ENCODE measurements at regions not wholly inside any gene's neighbourhood (a gene's known extent, or its start where the extent isn't known, plus 50 kb on each side); places are given as distances from the start of the nearest gene placed in this dataset.

- no peak overlapping the region for H2AFZ ChIP-seq (ENCODE audit: low read length)
- DNase-seq (ENCODE audit: low read depth in 1 of 2, low spot score in 2 of 2) (no peak), FAIRE-seq (no peak)
Measured at GRCh38 chr1:172960019-172960418, 90.7 kb downstream of the TNFSF18 start.

More at GRCh38 chr1:172960019-172960418, 90.7 kb downstream of the TNFSF18 start:
- Histone ChIP-seq H2BK5ac (ENCODE audit: low read depth, low read length) (no peak overlapping the region), H4K91ac (replicated peaks; ENCODE audit: insufficient read length, low read length) (no peak overlapping the region), H3K4ac (replicated peaks; ENCODE audit: insufficient read length, low read depth, low read length) (no peak overlapping the region), H2BK20ac (ENCODE audit: low read length) (no peak overlapping the region), H3K9ac (replicated peaks in 1 of 4; ENCODE audit: extremely low read depth in 1 of 4, low read depth in 3 of 4, low read length in 3 of 4) (no peak overlapping the region), H3K23me2 (ENCODE audit: low read depth, low read length) (no peaks in the 10 kb centered on the region; the same call in 1 of the 2 replicates), H2BK120ac (replicated peaks; ENCODE audit: low read depth, low read length) (no peak overlapping the region), H3K4me3 (ENCODE audit: extremely low read depth in 1 of 4, insufficient read depth in 2 of 4, low read depth in 3 of 4, low read length in 4 of 4) (no peak overlapping the region), H3K18ac (ENCODE audit: extremely low read depth, low read length) (no peak overlapping the region), H3K23ac (ENCODE audit: insufficient read length) (no peak overlapping the region), H3K27ac (ENCODE audit: low read depth, low read length) (no peak overlapping the region), H2AK5ac (ENCODE audit: low read depth, low read length) (no peak overlapping the region), H4K8ac (ENCODE audit: extremely low read depth, insufficient read depth, low read length) (no peak overlapping the region), H2BK15ac (ENCODE audit: low read length) (no peak overlapping the region), H3K36me3 (ENCODE audit: control insufficient read depth in 2 of 4, insufficient read depth in 4 of 4, low read length in 3 of 4) (no peaks in the 10 kb centered on the region), H2BK12ac (ENCODE audit: low read depth, low read length) (no peak overlapping the region), H3K79me2 (ENCODE audit: control insufficient read depth in 1 of 2, insufficient read depth in 2 of 2, low read length in 2 of 2) (no peaks in the 10 kb centered on the region), H3K79me1 (ENCODE audit: low read depth, low read length) (no peaks in the 10 kb centered on the region), H3K27me3 (replicated peaks in 1 of 4; ENCODE audit: control insufficient read depth in 3 of 4, extremely low read depth in 1 of 4, insufficient read depth in 3 of 4, low read length in 3 of 4) (no peaks in the 10 kb centered on the region), H3K4me2 (ENCODE audit: insufficient read depth in 1 of 2, low read depth in 2 of 2, low read length in 2 of 2) (no peak overlapping the region), H3K56ac (replicated peaks; ENCODE audit: insufficient read length, low read depth, low read length) (no peak overlapping the region), H3K14ac (ENCODE audit: insufficient read length) (no peak overlapping the region), H4K20me1 (replicated peaks in 1 of 2; ENCODE audit: control insufficient read depth in 1 of 2, insufficient read depth in 2 of 2, low read length in 2 of 2) (no peaks in the 10 kb centered on the region), H3K9me3 (ENCODE audit: insufficient read depth in 2 of 2, low read depth in 1 of 2, low read length in 1 of 2) (no peaks in the 10 kb centered on the region), H4K5ac (ENCODE audit: insufficient read length, low read depth, low read length) (no peak overlapping the region), H3K4me1 (replicated peaks in 1 of 4; ENCODE audit: control insufficient read depth in 3 of 4, insufficient read depth in 4 of 4, low read length in 3 of 4) (no peaks in the 10 kb centered on the region)
- ChIA-PET POLR2A (ENCODE audit: partially characterized antibody) (interaction anchor here (0.6 kb wide), 1 partner anchor 11 kb away, joined by 3 read pairs; no protein-coding TSS in a partner anchor), CTCF (ENCODE audit: partially characterized antibody) (interaction anchor here (0.8 kb wide), 1 partner anchor 10 kb away, joined by 3 read pairs; no protein-coding TSS in a partner anchor)
- WGBS, 2 experiments (ENCODE audit: extremely low coverage in 1 of 2, insufficient coverage in 1 of 2, insufficient read length in 1 of 2, insufficient replicate concordance in 2 of 2, low coverage in 1 of 2, low lambda C conversion rate in 2 of 2, missing lambda C conversion rate in 1 of 2): 92% methylated on average over 3 of the region's 3 CpGs; no CpG with 5 or more reads in 1 of the 2 experiments
- TF ChIP-seq CEBPB (IDR thresholded peaks at IDR 0.05; ENCODE audit: low read depth, low read length) (no peak), RXRA (IDR thresholded peaks at IDR 0.05; ENCODE audit: insufficient read depth, low read depth, low read length) (no peak)

Measured in H1 (cell line).